ENCODE measurements at regions not wholly inside any gene's neighbourhood (a gene's known extent, or its start where the extent isn't known, plus 50 kb on each side); places are given as distances from the start of the nearest gene placed in this dataset.

- TF ChIP-seq POLR2AphosphoS5 (IDR thresholded peaks at IDR 0.05; ENCODE audit: low read depth, low read length) (no peak), TAF1 (IDR thresholded peaks at IDR 0.05; ENCODE audit: borderline replicate concordance, insufficient read depth, low read length) (no peak), SIN3A (IDR thresholded peaks at IDR 0.05; ENCODE audit: borderline replicate concordance, insufficient read depth, low read length) (no peak)
Measured at GRCh38 chr9:97770808-97771372, 73.8 kb upstream of the XPA start.

Measured in PFSK-1 (cell line).